Adrenal gland (tissue), 9 donors: ENCODE measurements at regions not wholly inside any gene's neighbourhood (a gene's known extent, or its start where the extent isn't known, plus 50 kb on each side); places are given as distances from the start of the nearest gene placed in this dataset.
"Not testable (repeated sequence)": the region's sequence is repeated elsewhere in the genome, so short reads cannot be mapped to it uniquely, and the experiment has no call there.

Experiments used
- DNase-seq, 7 donors: peaks; one replicate each; pipeline ENCODE4 v3.0.0-alpha.2; 2019 to 2020
- H3K27ac ChIP-seq, 5 donors: fragments of 200-600 bp; sonication (generic) in 4 of 5; 1 replicate in 3 of 5; 2 replicates in 2 of 5; pipeline versions ENCODE4 v1.5.1 to v1.8.0; 2016 to 2020; ENCODE audit warnings: mild to moderate bottlenecking in 1 of 5
- H3K27me3 ChIP-seq: fragments of 200-600 bp; 2 replicates; pipeline ENCODE4 v1.8.0; 2021
- H3K36me3 ChIP-seq, 2 donors: fragments of 200-600 bp; replicated peaks in 1 of 2; 1 replicate in 1 of 2; 2 replicates in 1 of 2; pipeline versions ENCODE4 v1.5.1 to v1.8.0; 2018 to 2022
- H3K4me1 ChIP-seq, 2 donors: fragments of 200-600 bp; replicated peaks in 1 of 2; 1 replicate in 1 of 2; 2 replicates in 1 of 2; pipeline versions ENCODE4 v1.5.1 to v1.8.0; 2018 to 2021
- H3K4me3 ChIP-seq, 4 donors: fragments of 200-600 bp; sonication (generic) in 3 of 4; one replicate each; pipeline ENCODE4 v1.5.1; 2016 to 2018
- H3K9me3 ChIP-seq, 3 donors: fragments of 200-600 bp; sonication (generic) in 1 of 3; replicated peaks in 1 of 3; 1 replicate in 2 of 3; 2 replicates in 1 of 3; pipeline versions ENCODE4 v1.5.1 to v1.8.0; 2016 to 2021
- CTCF ChIP-seq, 6 experiments: fragments of 450-650 bp in 4 of 6; fragments of 200-600 bp in 2 of 6; sonication (generic) in 1 of 6; IDR thresholded peaks; 1 replicate in 5 of 6; 2 replicates in 1 of 6; pipeline versions ENCODE4 v1.5.1 to v1.8.0; 2016 to 2021; ENCODE audit warnings: antibody characterized with exemption in 6 of 6, mild to moderate bottlenecking in 2 of 6, moderate library complexity in 1 of 6
- POLR2A ChIP-seq, 2 donors: fragments of 450-650 bp; IDR thresholded peaks; one replicate each; pipeline ENCODE4 v1.6.1; 2017; ENCODE audit warnings: antibody characterized with exemption in 2 of 2, mild to moderate bottlenecking in 2 of 2, moderate library complexity in 1 of 2
- WGBS, 4 donors: extraction: QIAGEN DNeasy Blood & Tissue Kit in 2 of 4; methylation state at CpG; one replicate each; pipeline versions ENCODE4 v1.1.5 to v1.1.7; 2013 to 2017; 5-methylcytosine and 5-hydroxymethylcytosine counted together
- intact Hi-C, 2 donors: fragments of 100-400 bp; cut with DNase I; formaldehyde crosslinking; loops; one replicate each; pipeline versions ENCODE4 v1.14.1 to v1.15.0; 2022 to 2023
- donor health status: healthy with polysubstance abuse.
- donor health status: Bipolar disorder and iron deficiency.
- donor health status: DM: yes; HTN: yes; CAD: no.
- donor health status: DM: no; HTN: no; CAD: no.
- donor health status: DM: no; HTN: no; CAD: no.

- Histone ChIP-seq H3K4me1 (no peaks in the 10 kb centered on the region), H3K4me3 (no peak overlapping the region), H3K27ac (no peak overlapping the region), H3K36me3 (no peaks in the 10 kb centered on the region), H3K27me3 (no peaks in the 10 kb centered on the region), H3K9me3 (no peaks in the 10 kb centered on the region)
- DNase-seq, result no peak
- WGBS, 4 donors, result 91 to 97% (median 92%) methylated on average over 5 of the region's 5 CpGs
- intact Hi-C loops, result no loop called here
- TF ChIP-seq CTCF (IDR thresholded peaks at IDR 0.05), result no peak
- TF ChIP-seq POLR2A (IDR thresholded peaks at IDR 0.05), result no peak
Measured at GRCh38 chr1:171397851-171398469, 84.0 kb downstream of the FMO4 start.

DNA sequence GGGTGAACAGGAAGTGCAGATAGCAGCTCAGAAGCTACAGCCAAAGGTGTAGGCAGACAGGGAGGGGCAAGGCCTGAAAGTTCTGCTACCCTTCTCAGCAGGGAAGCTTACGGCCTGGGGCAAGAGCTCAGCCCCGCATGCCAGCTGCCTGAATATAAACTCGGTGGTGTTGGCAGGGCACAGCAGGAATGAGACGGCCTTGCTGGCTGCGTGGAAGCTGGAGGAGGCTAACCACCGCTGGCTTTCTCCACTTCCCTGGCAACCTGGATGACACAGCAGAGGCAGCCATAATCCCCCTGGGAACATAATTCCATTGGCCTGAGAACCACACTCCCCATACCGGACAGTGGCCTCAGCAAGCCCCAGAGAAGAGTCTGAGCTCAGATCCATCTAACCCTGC, 81.9 kb upstream of the PRRC2C start:
- TF ChIP-seq CTCF (IDR thresholded peaks at IDR 0.05) (no peak), POLR2A (IDR thresholded peaks at IDR 0.05) (no peak)
- peaks cover 0 to 8% (median 0%) of the 10 kb centered on the region in 3 donors for H3K9me3 ChIP-seq
- WGBS, 4 donors, result 42 to 69% (median 65%) methylated on average over 5 to 7 of the region's 7 CpGs
- intact Hi-C loops, result no loop called here
- no peak for DNase-seq
- no peaks in the 10 kb centered on the region for H3K36me3 ChIP-seq
- no peak overlapping the region for H3K27ac ChIP-seq
- H3K4me3 ChIP-seq, result no peak overlapping the region
- no peaks in the 10 kb centered on the region for H3K27me3 ChIP-seq
- H3K4me1 ChIP-seq, result no peaks in the 10 kb centered on the region

GRCh38 chr1:171405391-171405714, 80.0 kb upstream of the PRRC2C start:
- Histone ChIP-seq H3K27ac (no peak overlapping the region), H3K4me1 (no peaks in the 10 kb centered on the region), H3K9me3 (peaks cover 0 to 8% (median 0%) of the 10 kb centered on the region in 3 donors), H3K36me3 (no peaks in the 10 kb centered on the region), H3K4me3 (no peak overlapping the region), H3K27me3 (no peaks in the 10 kb centered on the region)
- WGBS, 4 donors, result 76 to 87% (median 81%) methylated on average over 1 of the region's 1 CpG
- DNase-seq, result no peak
- intact Hi-C loops, result no loop called here
- TF ChIP-seq CTCF (IDR thresholded peaks at IDR 0.05) (no peak), POLR2A (IDR thresholded peaks at IDR 0.05) (no peak)

- H3K27me3 ChIP-seq, H3K9me3 ChIP-seq, H3K36me3 ChIP-seq, H3K4me1 ChIP-seq, H3K4me3 ChIP-seq, intact Hi-C loops, DNase-seq, H3K27ac ChIP-seq: not testable (repeated sequence)
- 85 to 88% (median 86%) methylated on average over 6 of the region's 6 CpGs for WGBS, 4 donors
Measured at GRCh38 chr1:171413557-171413956, 71.8 kb upstream of the PRRC2C start.

- DNase-seq, result no peak
- H3K27ac ChIP-seq, result no peak overlapping the region
Measured at GRCh38 chr1:171418546-171418945, 66.8 kb upstream of the PRRC2C start.

More at GRCh38 chr1:171418546-171418945, 66.8 kb upstream of the PRRC2C start:
- 79 to 87% (median 85%) methylated on average over 3 of the region's 3 CpGs for WGBS, 4 donors
- intact Hi-C loops, result no loop called here
- Histone ChIP-seq H3K9me3 (no peaks in the 10 kb centered on the region), H3K27me3 (no peaks in the 10 kb centered on the region), H3K36me3 (no peaks in the 10 kb centered on the region), H3K4me3 (no peak overlapping the region), H3K4me1 (no peaks in the 10 kb centered on the region)
- no peak for TF ChIP-seq CTCF (IDR thresholded peaks at IDR 0.05)
- no peak for TF ChIP-seq POLR2A (IDR thresholded peaks at IDR 0.05)
